ENCODE measurements at regions not wholly inside any gene's neighbourhood (a gene's known extent, or its start where the extent isn't known, plus 50 kb on each side); places are given as distances from the start of the nearest gene placed in this dataset.

DNA sequence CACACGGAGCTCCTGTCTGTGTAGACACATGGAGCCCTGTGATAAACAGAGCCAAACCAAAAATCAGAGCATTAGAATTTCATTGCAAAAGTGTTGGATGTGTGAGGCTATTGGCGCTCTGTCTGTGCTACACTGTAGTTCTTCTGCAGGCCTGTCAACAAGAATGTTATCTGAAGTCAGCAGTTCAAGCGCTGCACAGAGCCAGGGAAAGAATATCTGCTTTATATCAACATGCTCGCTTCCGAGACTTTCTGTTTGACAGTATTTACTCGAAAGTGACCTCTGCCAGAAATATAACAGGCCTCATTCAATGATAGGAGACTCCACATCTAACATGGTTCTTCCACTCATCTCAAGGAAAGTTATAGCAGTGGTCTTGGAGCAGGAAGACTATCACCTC, 118.3 kb downstream of the CCER1 start:
- Histone ChIP-seq H2AK5ac (ENCODE audit: insufficient read length, low read length) (no peak overlapping the region), H4K8ac (replicated peaks; ENCODE audit: insufficient read length, low read depth, low read length) (no peak overlapping the region), H3K23me2 (ENCODE audit: insufficient read length, low read depth, low read length, poor library complexity, severe bottlenecking) (no peaks in the 10 kb centered on the region), H3K14ac (ENCODE audit: insufficient read depth, low read length) (no peak overlapping the region), H3K56ac (ENCODE audit: insufficient read length, low read depth, low read length) (no peak overlapping the region), H3T11ph (ENCODE audit: low read length) (no peak overlapping the region), H3K4me2 (ENCODE audit: insufficient read depth, insufficient read length, low read length) (no peak overlapping the region), H3K18ac (ENCODE audit: insufficient read length, low read depth, low read length) (no peak overlapping the region), H3K27ac (ENCODE audit: insufficient read length, low read depth, low read length) (no peak overlapping the region), H3K9ac (ENCODE audit: extremely low read depth, insufficient read length, low read length) (no peak overlapping the region), H2BK12ac (ENCODE audit: insufficient read length, low read depth, low read length) (no peak overlapping the region), H2BK15ac (ENCODE audit: low read depth, low read length) (no peak overlapping the region), H3K4ac (ENCODE audit: low read depth, low read length) (no peak overlapping the region), H3K79me1 (ENCODE audit: insufficient read depth, low read depth, low read length, poor library complexity, severe bottlenecking) (no peaks in the 10 kb centered on the region), H3K79me2 (ENCODE audit: insufficient read depth, low read length) (no peaks in the 10 kb centered on the region), H4K91ac (ENCODE audit: insufficient read length, low read depth, low read length) (no peak overlapping the region), H3K4me1 (ENCODE audit: insufficient read depth, low read length) (no peaks in the 10 kb centered on the region), H4K5ac (ENCODE audit: insufficient read length, low read depth, low read length) (no peak overlapping the region), H3K9me3 (ENCODE audit: control insufficient read depth, low read depth, low read length) (no peaks in the 10 kb centered on the region), H2BK20ac (ENCODE audit: low read depth, low read length, poor library complexity, severe bottlenecking) (no peak overlapping the region), H2AFZ (ENCODE audit: low read length) (no peak overlapping the region), H4K20me1 (ENCODE audit: control insufficient read depth, insufficient read depth, insufficient read length) (no peaks in the 10 kb centered on the region), H3K23ac (ENCODE audit: insufficient read length, low read depth, low read length) (no peak overlapping the region), H2BK120ac (ENCODE audit: low read depth, low read length, poor library complexity, severe bottlenecking) (no peak overlapping the region), H2BK5ac (ENCODE audit: insufficient read length, low read length) (no peak overlapping the region), H3K27me3 (ENCODE audit: insufficient read depth, low read length) (no peaks in the 10 kb centered on the region)
- Mint-ChIP-seq H3K9me3 (no peaks in the 10 kb centered on the region), H3K36me3 (ENCODE audit: insufficient read depth in 1 of 3, low read depth in 3 of 3) (no peaks in the 10 kb centered on the region), H3K27ac (no peak overlapping the region), H3K4me3 (no peak overlapping the region), H3K27me3 (ENCODE audit: low read depth) (no peaks in the 10 kb centered on the region), H3K4me1 (peaks cover 3 to 4% of the 10 kb centered on the region in 2 experiments; a peak in 3 of 4 replicates)
- no CpG with 5 or more reads among the region's 6 CpGs for WGBS (ENCODE audit: extremely low coverage, insufficient read length, low lambda C conversion rate)
- TF ChIP-seq CTCF (conservative IDR thresholded peaks at IDR 0.05) = no peak
- no peak for DNase-seq

Measured in H9 (cell line).